IgD-negative memory B cell (primary cell): ENCODE measurements at regions not wholly inside any gene's neighbourhood (a gene's known extent, or its start where the extent isn't known, plus 50 kb on each side); places are given as distances from the start of the nearest gene placed in this dataset.
A peak's percentile ranks its signal among the peaks of the same experiment; 100 is the strongest.

Source experiments
- H3K27ac Mint-ChIP-seq, 3 donors: one replicate each; pipeline ENCODE4 v1.8.0; 2020 to 2022; ENCODE audit warnings: mild to moderate bottlenecking in 3 of 3, mixed read lengths in 3 of 3, moderate library complexity in 1 of 3
- H3K27me3 Mint-ChIP-seq: one replicate; pipeline ENCODE4 v1.8.0; 2021; ENCODE audit warnings: mixed read lengths
- H3K36me3 Mint-ChIP-seq: one replicate; pipeline ENCODE4 v1.8.0; 2020; ENCODE audit warnings: mild to moderate bottlenecking, mixed read lengths
- H3K4me1 Mint-ChIP-seq, 3 donors: one replicate each; pipeline ENCODE4 v1.8.0; 2020 to 2022; ENCODE audit warnings: mixed read lengths in 3 of 3, mild to moderate bottlenecking in 1 of 3
- H3K4me3 Mint-ChIP-seq, 4 donors: one replicate each; pipeline ENCODE4 v1.8.0; 2020 to 2022; ENCODE audit warnings: mild to moderate bottlenecking in 4 of 4, mixed read lengths in 4 of 4, moderate library complexity in 3 of 4
- H3K9me3 Mint-ChIP-seq, 3 donors: one replicate each; pipeline ENCODE4 v1.8.0; 2020 to 2021; ENCODE audit warnings: mixed read lengths in 3 of 3, mild to moderate bottlenecking in 1 of 3

DNA sequence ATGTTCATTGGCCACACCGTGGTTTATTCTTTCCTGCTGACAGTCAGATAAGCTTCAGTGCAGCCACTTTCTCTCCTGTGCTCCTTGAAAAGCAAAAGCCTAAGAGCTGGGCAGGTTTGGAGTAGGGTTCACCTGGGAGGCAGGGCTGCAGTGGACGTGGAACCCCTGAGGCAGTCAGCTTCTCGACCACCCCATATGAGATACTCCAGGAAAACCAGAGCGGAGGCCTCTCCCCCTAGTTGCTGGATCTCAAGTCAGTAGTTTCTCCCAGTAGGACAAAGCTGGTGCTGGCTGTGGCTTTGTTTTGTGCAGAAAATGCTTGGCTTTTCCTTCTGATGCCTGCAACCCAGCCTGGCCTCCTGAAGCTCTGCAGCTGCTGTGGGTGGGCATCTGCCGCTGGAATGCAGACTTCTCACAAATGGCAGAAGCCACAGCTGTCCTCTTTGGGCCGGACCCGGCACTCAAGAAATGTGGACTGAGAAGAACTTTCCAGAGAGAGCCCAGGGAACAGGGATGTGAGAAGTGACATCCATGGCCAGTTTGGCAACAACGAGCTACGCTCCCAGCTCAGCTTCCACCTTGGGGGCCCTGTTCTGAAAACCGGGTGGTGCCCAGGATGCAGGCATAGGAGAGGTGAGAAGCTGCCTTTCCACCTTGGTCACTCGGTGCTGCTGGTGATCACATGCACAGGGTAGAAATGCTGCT lies 276.6 kb upstream of the TCERG1L start:
- Mint-ChIP-seq H3K9me3 (peaks cover 0 to 4% (median 0%) of the 10 kb centered on the region in 3 donors), H3K4me3 (no peak overlapping the region), H3K27ac (no peak overlapping the region), H3K4me1 (no peaks in the 10 kb centered on the region), H3K27me3 (peaks cover 4% of the 10 kb centered on the region), H3K36me3 (peaks cover 3% of the 10 kb centered on the region)

DNA sequence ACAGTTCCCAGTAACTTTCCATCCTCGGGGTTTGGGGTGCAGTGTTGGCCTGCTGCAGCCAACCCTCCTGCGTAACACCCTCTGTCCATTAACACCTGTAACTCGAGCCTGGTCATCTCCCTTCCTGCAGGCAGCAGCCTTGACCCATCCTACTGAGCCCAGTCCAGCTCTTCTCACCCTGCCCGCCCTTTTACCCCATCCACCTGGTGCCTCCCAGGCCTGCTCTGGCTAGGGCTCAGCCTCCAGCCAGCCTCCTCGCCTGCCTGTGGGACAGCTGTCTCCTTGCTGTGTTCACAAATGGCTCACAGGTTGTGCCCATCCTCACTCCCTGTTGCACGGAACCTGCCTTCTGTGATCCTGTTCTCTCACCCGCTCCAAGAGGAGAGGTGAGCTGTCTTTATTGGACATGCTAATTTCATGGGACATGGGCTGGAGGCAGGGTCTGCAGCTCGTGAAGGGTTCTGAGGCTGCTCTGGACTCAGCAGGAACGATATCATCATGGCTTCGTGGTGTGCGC lies 277.2 kb upstream of the TCERG1L start:
- no peaks in the 10 kb centered on the region for H3K4me1 Mint-ChIP-seq
- peaks cover 4% of the 10 kb centered on the region for H3K27me3 Mint-ChIP-seq

DNA sequence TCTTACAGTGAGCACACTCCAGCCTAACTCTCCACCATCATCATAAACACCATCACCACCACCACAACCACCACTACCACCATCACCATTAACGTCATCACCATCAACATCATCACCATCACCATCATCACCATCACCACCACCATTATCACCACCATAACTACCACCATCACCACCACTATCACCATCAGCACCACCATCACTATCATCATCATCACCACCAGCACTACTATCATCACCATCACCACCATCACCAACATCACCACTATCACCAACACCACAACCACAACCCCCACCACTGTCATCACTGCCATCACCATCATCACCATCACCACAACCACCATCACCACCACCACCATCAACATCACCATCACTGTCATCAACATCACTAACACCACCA lies 279.0 kb upstream of the TCERG1L start:
- peaks cover 4% of the 10 kb centered on the region for H3K27me3 Mint-ChIP-seq
- H3K36me3 Mint-ChIP-seq = peaks cover 3% of the 10 kb centered on the region
- H3K27ac Mint-ChIP-seq = no peak overlapping the region
- no peak overlapping the region for H3K4me3 Mint-ChIP-seq
- H3K9me3 Mint-ChIP-seq = peaks cover 0 to 3% (median 0%) of the 10 kb centered on the region in 3 donors
- no peaks in the 10 kb centered on the region for H3K4me1 Mint-ChIP-seq

More for the DNA sequence above, 277.2 kb upstream of the TCERG1L start:
- Mint-ChIP-seq H3K4me3 (no peak overlapping the region), H3K36me3 (peaks cover 3% of the 10 kb centered on the region), H3K9me3 (peaks cover 0 to 4% (median 0%) of the 10 kb centered on the region in 3 donors), H3K27ac (no peak overlapping the region)

DNA sequence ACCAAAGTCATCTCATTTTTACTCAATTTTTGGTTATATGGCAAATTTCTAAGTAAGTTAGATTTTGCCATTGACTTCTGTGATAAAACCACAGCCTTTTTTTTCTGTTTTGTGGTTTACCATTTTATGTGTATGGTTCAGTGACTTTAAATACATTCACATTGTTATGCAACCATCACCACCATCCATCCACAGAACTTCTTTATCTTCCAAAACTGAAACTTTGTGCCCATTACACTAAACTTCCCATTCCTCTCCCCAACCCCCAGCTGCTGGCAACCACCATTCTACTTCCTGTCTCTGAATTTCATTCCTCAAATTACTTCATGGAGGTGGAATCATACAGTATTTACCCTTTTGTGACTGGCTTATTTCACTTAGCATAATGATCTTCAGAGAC lies 280.4 kb upstream of the TCERG1L start:
- Mint-ChIP-seq H3K4me1 (no peaks in the 10 kb centered on the region), H3K9me3 (peaks cover 0 to 2% (median 0%) of the 10 kb centered on the region in 3 donors), H3K36me3 (peaks cover 3% of the 10 kb centered on the region), H3K27me3 (no peaks in the 10 kb centered on the region), H3K4me3 (no peak overlapping the region), H3K27ac (no peak overlapping the region)

DNA sequence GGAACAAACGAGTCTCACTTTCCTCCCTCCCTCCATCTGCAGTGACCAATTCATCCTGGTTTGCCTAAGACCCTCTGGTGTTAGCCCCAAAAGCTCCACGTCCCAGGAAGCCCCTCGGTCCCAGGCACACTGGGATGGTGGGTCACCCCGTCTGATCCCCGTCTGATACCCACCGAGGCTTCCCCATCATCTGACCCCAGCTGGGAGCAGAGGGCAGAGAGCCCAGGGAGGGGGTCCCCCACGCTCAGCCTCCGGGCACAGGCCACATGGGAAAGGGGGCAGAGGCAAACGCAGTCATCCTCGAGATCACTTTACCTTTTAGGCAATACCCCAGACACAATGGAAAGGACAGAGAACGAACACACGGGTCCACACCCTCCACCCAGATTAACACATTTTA lies 291.6 kb upstream of the PPP2R2D start:
- peaks cover 2% of the 10 kb centered on the region for H3K27me3 Mint-ChIP-seq
- H3K4me3 Mint-ChIP-seq = no peak overlapping the region
- no peaks in the 10 kb centered on the region for H3K36me3 Mint-ChIP-seq
- H3K9me3 Mint-ChIP-seq = peaks cover 8 to 17% (median 15%) of the 10 kb centered on the region in 3 donors
- H3K27ac Mint-ChIP-seq = no peak overlapping the region
- no peaks in the 10 kb centered on the region for H3K4me1 Mint-ChIP-seq

DNA sequence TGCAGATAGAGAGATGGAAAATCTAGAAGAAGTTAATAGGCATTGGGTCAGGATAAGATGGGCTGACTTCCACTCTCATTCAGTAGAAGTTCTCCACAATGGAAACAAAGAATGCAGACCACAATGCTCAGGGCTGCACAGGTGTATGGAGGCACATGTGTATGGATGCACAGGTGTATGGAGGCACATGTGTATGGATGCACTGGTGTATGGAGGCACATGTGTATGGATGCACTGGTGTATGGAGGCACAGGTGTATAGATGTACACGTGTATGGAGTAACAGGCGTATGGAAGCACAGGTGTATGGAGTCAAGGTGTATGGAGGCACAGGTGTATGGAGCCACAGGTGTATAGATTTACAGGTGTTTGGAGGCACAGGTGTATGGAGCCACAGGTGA lies 285.7 kb upstream of the PPP2R2D start:
- H3K27ac Mint-ChIP-seq = no peak overlapping the region
- H3K36me3 Mint-ChIP-seq = no peaks in the 10 kb centered on the region
- no peaks in the 10 kb centered on the region for H3K27me3 Mint-ChIP-seq
- no peak overlapping the region for H3K4me3 Mint-ChIP-seq
- H3K9me3 Mint-ChIP-seq = peaks cover 0 to 5% (median 0%) of the 10 kb centered on the region in 3 donors
- peaks cover 0 to 2% (median 0%) of the 10 kb centered on the region in 3 donors for H3K4me1 Mint-ChIP-seq

DNA sequence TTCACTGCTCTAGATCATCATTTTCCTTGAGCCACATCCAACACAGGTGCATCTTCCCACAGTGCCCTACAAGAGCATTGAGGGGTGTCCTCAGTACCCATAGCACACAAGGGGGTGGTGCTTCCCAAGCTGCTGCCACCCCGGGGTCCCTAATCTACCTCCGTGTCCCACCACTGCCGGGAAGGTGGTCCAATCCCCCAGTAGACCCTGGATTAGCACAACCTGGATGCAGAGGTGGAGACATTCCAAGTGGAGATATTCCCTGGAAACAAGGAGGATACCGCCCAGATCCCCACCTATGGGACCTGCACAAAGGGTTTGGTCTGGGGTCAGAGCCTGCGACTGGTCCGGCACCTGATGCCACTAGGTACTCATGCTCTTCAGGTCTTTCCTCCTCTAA lies 284.8 kb upstream of the PPP2R2D start:
- Mint-ChIP-seq H3K4me3 (no peak overlapping the region), H3K27me3 (no peaks in the 10 kb centered on the region), H3K36me3 (no peaks in the 10 kb centered on the region), H3K27ac (peak overlapping the region in 1 of 3 donors; percentile 4), H3K4me1 (peaks cover 0 to 2% (median 0%) of the 10 kb centered on the region in 3 donors), H3K9me3 (peaks cover 0 to 5% (median 0%) of the 10 kb centered on the region in 3 donors)

DNA sequence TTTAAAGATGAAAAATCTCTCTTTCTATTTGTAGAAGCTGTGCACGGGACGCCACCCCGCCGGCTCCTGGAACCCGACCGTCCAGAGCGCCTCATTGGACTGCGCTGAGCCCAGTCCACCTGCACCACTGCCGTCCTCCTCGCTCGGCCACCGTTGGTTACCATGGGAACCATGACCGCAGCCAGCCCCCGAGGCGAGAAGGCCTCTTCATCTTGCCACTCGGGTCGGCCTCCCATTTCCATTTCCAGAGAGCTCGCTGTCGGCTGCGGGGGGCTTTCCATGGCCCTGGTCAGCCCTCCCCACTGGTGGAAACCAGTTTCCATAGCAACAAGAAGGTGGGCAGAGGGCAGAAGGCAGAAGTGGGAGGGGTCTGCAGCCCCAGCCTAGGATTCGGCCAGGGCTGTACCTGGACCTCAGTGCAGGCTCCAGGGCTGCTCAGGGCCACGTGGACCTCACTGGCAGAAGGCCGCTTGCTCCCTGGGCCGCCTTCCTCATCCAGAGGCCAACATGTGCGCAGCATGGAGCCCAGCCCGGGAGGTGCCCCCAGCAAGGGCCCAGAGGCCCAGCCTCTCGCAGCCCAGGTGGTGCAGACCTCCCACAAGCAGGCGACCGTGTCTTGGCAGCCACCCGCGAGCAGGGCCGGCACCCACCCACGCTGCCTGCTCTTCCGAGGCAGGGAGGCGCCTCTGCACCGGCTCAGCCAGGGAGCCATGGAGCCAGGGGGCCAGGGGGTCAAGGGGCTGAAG lies 283.5 kb upstream of the PPP2R2D start:
- Mint-ChIP-seq H3K27ac (no peak overlapping the region), H3K36me3 (no peaks in the 10 kb centered on the region), H3K9me3 (peaks cover 0 to 5% (median 0%) of the 10 kb centered on the region in 3 donors), H3K4me1 (peaks cover 0 to 2% (median 0%) of the 10 kb centered on the region in 3 donors), H3K4me3 (no peak overlapping the region), H3K27me3 (no peaks in the 10 kb centered on the region)

DNA sequence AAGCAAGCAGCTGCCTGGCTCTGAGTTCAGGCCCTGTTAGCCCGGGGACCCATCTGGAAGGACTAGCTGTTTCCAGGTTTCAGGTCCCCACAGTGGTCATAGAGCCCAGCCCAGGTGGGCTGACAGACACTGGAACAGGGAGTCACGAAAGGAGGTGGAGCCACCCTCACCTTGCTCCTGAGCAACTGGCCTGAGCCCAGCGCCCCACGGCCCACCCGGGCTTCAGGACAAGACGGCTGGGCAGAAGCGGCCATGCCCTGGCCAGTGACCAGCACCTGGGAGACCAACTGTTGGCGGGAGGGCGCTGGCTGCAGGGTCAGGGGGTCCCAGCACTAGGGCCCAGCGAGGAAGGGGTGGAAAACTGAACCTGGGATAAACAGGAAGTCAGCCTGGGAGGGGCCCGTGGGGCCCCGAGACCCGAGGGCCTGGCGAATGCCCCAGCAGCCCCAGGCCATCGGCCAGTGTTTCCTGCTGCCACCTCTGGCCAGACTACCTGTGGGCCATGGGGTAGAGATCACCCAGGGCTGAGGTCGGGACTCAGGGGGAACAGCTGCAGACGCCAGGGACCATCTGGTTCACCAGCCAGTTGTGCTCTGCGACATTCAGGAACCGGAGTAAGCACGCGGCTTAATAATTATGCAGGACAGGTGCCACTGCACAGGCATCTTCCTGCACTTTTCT lies 282.1 kb upstream of the PPP2R2D start:
- H3K36me3 Mint-ChIP-seq = no peaks in the 10 kb centered on the region
- no peak overlapping the region for H3K27ac Mint-ChIP-seq
- no peak overlapping the region for H3K4me3 Mint-ChIP-seq
- H3K4me1 Mint-ChIP-seq = peaks cover 0 to 2% (median 0%) of the 10 kb centered on the region in 3 donors
- H3K27me3 Mint-ChIP-seq = no peaks in the 10 kb centered on the region
- H3K9me3 Mint-ChIP-seq = peaks cover 0 to 5% (median 4%) of the 10 kb centered on the region in 3 donors

DNA sequence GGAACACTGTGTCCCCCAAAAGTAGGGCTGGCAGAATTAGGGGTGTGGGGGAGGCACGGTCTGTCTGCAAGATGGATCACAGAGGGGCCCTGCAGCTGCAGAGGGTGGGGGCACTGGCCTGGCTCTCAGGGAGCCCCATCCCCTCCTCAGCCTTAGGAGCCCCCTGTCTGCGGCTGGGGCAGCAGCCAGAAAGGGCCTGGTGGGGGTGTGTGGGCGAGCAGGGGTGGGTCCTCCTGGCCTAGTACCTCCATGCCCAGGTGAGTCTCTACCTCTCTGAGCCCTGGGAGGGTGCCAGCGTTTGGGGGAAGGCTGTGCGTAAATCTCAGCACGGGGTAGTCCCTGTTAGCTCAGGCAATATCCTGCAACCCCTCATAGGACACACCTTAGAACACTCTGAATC lies 280.5 kb upstream of the PPP2R2D start:
- H3K36me3 Mint-ChIP-seq = no peaks in the 10 kb centered on the region
- peaks cover 0 to 5% (median 4%) of the 10 kb centered on the region in 3 donors for H3K9me3 Mint-ChIP-seq
- no peaks in the 10 kb centered on the region for H3K27me3 Mint-ChIP-seq
- no peak overlapping the region for H3K4me3 Mint-ChIP-seq
- peaks cover 0 to 2% (median 0%) of the 10 kb centered on the region in 3 donors for H3K4me1 Mint-ChIP-seq
- no peak overlapping the region for H3K27ac Mint-ChIP-seq

DNA sequence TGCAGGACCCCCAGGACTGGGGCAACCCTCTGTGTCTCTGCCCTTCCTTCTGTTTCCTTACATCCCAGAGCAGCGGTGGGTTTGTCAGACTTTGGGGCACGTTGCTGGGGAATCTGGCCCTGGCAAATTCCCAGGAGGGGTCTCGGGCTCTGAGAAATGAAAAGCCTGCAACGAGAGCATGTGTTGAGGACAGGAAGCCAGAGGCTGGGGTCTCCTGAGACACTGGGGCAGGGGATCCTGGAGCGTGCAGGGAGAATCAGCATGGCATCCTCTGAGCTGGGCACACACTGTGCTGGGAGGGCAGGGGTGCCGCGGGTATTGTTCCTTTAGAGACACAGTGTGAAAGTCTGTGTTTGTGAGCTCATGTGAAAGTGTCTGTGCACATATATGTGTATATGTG lies 279.9 kb upstream of the PPP2R2D start:
- Mint-ChIP-seq H3K4me3 (no peak overlapping the region), H3K36me3 (no peaks in the 10 kb centered on the region), H3K4me1 (peaks cover 0 to 2% (median 0%) of the 10 kb centered on the region in 3 donors), H3K27me3 (no peaks in the 10 kb centered on the region), H3K27ac (no peak overlapping the region), H3K9me3 (peaks cover 0 to 4% (median 2%) of the 10 kb centered on the region in 3 donors)

DNA sequence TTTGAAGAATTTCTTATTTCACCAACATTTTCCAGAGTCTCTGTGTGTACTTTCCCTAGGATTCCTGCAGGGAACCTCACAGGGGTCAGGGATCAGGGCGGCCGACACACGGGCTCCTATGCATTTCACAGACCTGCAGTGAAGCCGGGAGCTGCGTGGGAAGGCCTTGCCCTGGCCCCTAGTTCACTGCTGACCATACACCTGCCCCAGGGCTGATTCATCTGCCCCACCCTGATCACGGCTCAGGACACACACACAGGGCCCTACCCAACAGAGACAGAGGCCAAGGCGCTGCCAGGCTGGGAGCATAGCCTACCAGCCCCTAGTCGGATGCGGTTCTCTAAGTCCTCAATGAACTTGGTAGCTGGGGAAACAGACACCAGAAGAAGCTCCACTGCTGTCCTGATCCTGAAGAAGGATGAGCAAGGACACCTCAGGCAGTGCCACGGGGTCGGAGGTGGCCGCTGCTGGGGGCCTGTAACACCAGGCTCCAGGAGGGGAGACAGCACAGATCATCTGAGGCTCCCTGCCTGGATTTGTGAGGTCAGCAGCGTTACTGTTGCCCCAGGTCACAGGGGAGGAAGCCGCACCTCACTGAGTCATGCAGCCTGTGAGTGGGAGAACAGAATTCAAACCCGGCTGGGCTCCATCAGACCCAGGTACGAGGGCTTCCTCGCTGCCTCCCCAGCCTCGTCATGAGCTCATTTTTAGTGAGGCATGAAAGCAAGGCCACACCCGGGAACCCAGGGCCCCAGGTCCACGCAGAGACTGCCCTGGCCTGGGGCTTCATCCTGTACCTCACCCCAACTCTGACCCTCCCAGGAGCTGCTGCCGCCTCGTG lies 278.8 kb upstream of the PPP2R2D start:
- H3K27me3 Mint-ChIP-seq = no peaks in the 10 kb centered on the region
- no peak overlapping the region for H3K4me3 Mint-ChIP-seq
- H3K27ac Mint-ChIP-seq = no peak overlapping the region
- peaks cover 0 to 2% (median 0%) of the 10 kb centered on the region in 3 donors for H3K4me1 Mint-ChIP-seq
- H3K36me3 Mint-ChIP-seq = no peaks in the 10 kb centered on the region
- H3K9me3 Mint-ChIP-seq = peaks cover 0 to 4% (median 2%) of the 10 kb centered on the region in 3 donors

DNA sequence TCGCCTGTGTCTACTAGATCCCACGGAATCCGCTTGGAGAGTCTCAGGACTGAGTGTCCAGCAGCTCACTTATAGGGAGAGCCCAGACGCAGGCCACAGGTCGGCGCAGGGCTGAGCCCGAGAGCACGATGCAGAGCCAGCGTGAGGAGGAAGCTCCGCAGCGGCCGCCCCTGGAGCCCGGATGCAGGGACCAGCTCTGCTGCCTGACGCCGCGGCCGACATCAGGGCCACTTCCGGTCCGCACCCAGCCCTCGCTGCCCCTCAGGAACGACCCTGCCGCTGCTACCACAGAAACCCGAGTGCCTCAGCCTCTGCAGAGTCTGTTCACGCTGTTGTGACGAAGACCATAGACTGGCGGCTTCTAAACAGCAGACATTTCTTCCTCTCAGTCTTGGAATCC lies 275.8 kb upstream of the PPP2R2D start:
- H3K27me3 Mint-ChIP-seq = no peaks in the 10 kb centered on the region
- peaks cover 0 to 4% (median 0%) of the 10 kb centered on the region in 3 donors for H3K9me3 Mint-ChIP-seq
- no peak overlapping the region for H3K4me3 Mint-ChIP-seq
- H3K4me1 Mint-ChIP-seq = no peaks in the 10 kb centered on the region
- no peak overlapping the region for H3K27ac Mint-ChIP-seq
- H3K36me3 Mint-ChIP-seq = no peaks in the 10 kb centered on the region

DNA sequence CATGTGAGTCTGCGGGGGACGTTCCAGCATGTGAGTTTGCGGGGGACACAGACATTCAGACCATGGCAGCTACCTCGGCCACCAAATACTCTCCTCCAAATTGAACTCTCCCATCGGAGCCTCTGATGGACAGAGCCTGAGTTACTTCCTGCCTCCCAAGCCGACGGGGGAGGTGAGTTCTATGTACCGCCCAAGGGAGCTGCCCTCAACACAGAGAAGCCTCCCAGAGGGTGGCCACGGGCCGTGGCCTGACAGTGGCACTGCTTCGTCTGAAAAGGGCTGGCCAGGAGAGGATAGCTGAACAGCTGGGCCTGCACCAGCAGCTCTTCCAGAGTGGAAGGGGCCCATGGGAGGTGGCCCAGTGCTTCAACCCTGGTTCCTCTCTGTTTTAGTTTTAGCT lies 274.5 kb upstream of the PPP2R2D start:
- no peak overlapping the region for H3K27ac Mint-ChIP-seq
- no peaks in the 10 kb centered on the region for H3K36me3 Mint-ChIP-seq
- no peaks in the 10 kb centered on the region for H3K4me1 Mint-ChIP-seq
- peaks cover 0 to 4% (median 0%) of the 10 kb centered on the region in 3 donors for H3K9me3 Mint-ChIP-seq
- peak overlapping the region in 1 of 4 donors; percentile 26 for H3K4me3 Mint-ChIP-seq
- no peaks in the 10 kb centered on the region for H3K27me3 Mint-ChIP-seq
